ENCODE measurements at regions not wholly inside any gene's neighbourhood (a gene's known extent, or its start where the extent isn't known, plus 50 kb on each side); places are given as distances from the start of the nearest gene placed in this dataset.

- TF ChIP-seq AFF4 (CRISPR knock-in tag; IDR thresholded peaks at IDR 0.05; ENCODE audit: borderline replicate concordance) = no peak
- no peak for TF ChIP-seq NR1H2 (CRISPR knock-in tag; IDR thresholded peaks at IDR 0.05)
- no peak for TF ChIP-seq E2F1 (CRISPR knock-in tag; IDR thresholded peaks at IDR 0.05)
- TF ChIP-seq IRF1 (CRISPR knock-in tag; IDR thresholded peaks at IDR 0.05) = no peak
- TF ChIP-seq RORB (CRISPR knock-in tag; IDR thresholded peaks at IDR 0.05) = no peak
- no peak for TF ChIP-seq ATF2 (CRISPR knock-in tag; IDR thresholded peaks at IDR 0.05; ENCODE audit: borderline replicate concordance, low read depth)
- TF ChIP-seq ERG (CRISPR knock-in tag; IDR thresholded peaks at IDR 0.05) = no peak
- no peak for TF ChIP-seq PREB (CRISPR knock-in tag; IDR thresholded peaks at IDR 0.05; ENCODE audit: borderline replicate concordance)
- TF ChIP-seq ZNF416 (CRISPR knock-in tag; IDR thresholded peaks at IDR 0.05) = no peak
Measured at GRCh38 chr15:62932436-62932835, 110.1 kb upstream of the TPM1 start (continued).

- Mint-ChIP-seq H3K4me3 (no peak overlapping the region), H3K36me3 (no peaks in the 10 kb centered on the region), H3K4me1 (peaks cover 4% of the 10 kb centered on the region), H3K9me3 (no peaks in the 10 kb centered on the region), H3K27ac (no peak overlapping the region), H3K27me3 (ENCODE audit: low read depth) (no peaks in the 10 kb centered on the region)
- ChIA-PET CTCF (no interaction called here), POLR2A (no interaction called here)
- ATAC-seq (no peak), DNase-seq (ENCODE audit: low spot score) (no peak)
- no peak for TF ChIP-seq ZNF532 (CRISPR knock-in tag; IDR thresholded peaks at IDR 0.05; ENCODE audit: borderline replicate concordance)
- TF ChIP-seq ZNF281 (CRISPR knock-in tag; IDR thresholded peaks at IDR 0.05) = no peak
- no peak for TF ChIP-seq JAZF1 (CRISPR knock-in tag; IDR thresholded peaks at IDR 0.05)
- TF ChIP-seq NFYB (CRISPR knock-in tag; conservative IDR thresholded peaks at IDR 0.05; ENCODE audit: low read depth) = no peak
- no peak for TF ChIP-seq GABPB1 (CRISPR knock-in tag; IDR thresholded peaks at IDR 0.05)
- no peak for TF ChIP-seq USF1 (CRISPR knock-in tag; IDR thresholded peaks at IDR 0.05)
- no peak for TF ChIP-seq MYBL2 (CRISPR knock-in tag; IDR thresholded peaks at IDR 0.05)
- no peak for TF ChIP-seq ELF4 (CRISPR knock-in tag; IDR thresholded peaks at IDR 0.05; ENCODE audit: low read depth)
Measured at GRCh38 chr15:62933386-62933785, 109.2 kb upstream of the TPM1 start.
